HG02678 (cell line): ENCODE measurements at regions not wholly inside any gene's neighbourhood (a gene's known extent, or its start where the extent isn't known, plus 50 kb on each side); places are given as distances from the start of the nearest gene placed in this dataset.
"Not testable (repeated sequence)": the region's sequence is repeated elsewhere in the genome, so short reads cannot be mapped to it uniquely, and the experiment has no call there.

ENCODE experiments used
- ATAC-seq: cut with Tn5 transposase; IDR thresholded peaks from one replicate; pipeline ENCODE4 v1.9.1; 2021; ENCODE audit warnings: mild to moderate bottlenecking, moderate library complexity; ENCODE audit not compliant: unreplicated experiment

DNA sequence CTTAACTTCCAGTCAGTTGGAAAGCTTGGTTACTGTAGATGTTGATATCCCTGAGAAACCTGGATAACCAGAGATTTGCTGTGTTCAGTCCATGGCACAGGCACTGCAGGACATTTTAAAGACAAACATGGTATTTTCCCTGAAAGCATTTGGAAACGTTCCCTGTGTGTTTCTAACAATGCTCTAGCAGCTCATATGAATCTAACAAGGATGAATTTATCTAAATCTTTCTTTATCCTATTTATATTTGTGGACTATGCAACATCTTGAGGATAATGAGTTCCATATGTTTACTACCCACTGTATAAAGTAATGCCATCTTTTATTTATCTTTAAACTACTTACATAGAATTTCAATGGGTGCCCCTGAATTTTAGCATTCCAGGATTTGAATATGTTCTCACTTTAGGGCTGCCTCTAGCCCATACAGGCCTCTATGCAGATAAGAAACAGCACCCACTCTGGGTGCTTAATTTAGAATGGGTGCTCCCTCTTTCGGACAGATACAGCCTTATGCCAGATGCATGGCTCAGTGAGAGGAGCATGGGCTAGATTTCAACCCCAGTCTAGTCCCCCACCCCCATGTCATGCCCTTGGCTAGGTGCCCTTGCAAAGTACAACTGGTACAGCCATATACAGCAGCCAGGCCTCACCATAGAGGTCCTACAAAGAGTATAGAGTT lies 50.6 kb upstream of the NEMP2 start:
- no peak for ATAC-seq

DNA sequence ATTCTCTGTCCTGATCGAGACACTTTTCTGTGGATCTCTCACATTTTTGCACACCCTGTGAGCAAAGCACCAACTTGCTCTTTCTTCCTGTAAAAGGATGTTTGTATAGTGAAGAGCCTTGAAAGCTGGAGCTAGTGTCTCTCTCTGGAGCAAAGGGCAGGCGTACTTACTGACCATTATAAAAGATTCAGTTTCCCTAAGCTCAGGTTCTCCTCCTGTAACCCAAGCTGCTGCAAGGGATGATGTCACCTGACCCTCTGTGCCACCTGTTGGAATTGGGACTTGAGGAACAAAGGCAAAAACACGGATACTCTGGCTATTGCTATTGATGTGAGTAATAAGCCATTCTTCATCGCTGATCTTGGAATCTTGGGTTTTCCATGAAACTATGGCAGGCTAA lies 52.6 kb upstream of the NEMP2 start:
- no peak for ATAC-seq

DNA sequence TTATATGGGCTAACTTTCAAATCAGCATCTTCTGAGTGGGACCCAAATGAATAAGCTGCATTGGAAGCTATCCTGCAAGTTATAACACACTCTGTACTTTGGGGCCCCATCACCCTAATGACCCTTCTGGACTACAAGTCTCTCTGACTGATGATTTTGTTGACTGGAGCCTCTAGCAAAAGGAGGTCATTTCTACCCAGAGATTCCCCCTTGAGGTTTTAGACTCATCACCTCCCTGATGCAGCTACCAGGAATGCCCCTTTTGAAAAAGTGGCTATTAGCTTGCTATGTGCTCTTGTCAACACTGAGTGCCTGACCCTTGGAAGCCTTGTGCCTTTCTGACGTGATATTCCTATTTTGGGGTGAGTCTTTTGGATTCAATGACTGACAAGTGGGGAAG lies 54.5 kb upstream of the NEMP2 start:
- peak; percentile 50 for ATAC-seq

DNA sequence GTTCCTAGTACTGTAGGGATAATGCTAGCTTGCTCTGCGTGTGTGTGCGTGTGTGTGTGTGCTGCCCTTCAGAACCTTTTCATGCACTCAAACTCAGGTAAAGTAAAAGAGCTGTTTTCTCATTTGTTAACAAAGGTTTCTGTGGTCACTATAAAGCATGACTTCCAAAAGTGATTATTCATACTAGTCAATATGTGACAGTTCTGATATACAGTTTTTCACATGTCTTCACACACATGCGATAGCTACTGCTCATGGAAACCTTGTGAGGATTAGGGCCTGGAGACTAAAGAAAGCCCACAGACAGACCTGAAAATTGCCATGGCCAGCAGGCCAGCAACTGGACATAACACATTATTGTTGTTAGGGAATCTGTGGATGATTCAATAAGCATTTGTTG lies 56.9 kb upstream of the NEMP2 start:
- ATAC-seq = no peak

DNA sequence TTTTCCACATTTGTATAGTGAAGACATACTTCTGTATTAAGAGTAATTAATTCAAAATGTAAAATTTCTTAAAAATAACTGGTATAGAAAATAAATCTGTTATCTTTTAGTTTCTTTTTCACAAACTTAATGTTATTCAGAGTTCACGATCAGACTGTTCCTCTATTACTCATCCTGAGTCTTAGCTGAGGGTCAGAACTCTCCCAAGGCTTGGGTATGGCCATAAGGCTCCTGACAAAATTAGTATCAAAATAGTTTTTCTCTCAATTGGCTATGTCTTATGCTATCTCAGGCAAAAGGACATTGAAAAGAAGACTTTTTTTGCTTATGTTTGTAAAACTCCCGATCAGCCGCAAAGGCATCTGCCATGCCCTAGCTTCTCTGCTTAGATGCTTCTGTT lies 56.1 kb upstream of the NAB1 start:
- ATAC-seq = no peak

DNA sequence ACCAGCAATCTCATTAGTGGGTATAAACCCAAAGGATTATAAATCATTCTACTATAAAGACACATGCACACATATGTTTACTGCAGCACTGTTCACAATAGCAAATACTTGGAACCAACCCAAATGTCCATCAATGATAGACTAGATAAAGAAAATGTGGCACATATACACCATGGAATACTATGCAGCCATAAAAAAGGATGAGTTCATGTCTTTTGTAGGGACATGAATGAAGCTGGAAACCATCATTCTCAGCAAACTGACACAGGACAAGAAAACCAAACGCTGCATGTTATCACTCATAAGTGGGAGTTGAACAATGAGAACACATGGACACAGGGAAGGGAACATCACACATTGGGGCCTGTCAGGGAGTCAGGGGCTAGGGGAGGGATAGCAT lies 53.0 kb upstream of the NAB1 start:
- ATAC-seq = not testable (repeated sequence)

DNA sequence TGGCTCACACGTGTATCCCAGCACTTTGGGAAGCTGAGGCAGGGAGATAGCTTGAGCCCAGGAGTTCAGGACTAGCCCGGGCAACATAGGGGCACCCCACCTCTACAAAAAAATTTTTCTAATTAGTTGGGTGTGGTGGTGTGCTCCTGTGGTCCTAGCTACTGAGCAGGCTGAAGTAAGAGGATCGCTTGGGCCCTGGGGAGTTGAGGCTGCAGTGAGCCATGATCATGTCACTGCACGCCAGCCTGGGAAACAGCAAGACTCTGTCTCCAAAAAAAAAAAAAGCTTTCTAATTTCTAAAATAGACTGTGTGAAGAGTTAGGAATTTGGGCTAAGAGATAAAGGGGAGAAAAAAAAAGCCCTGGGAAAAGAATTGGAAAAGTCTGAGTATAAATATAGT lies 51.9 kb upstream of the NAB1 start:
- ATAC-seq = no peak

DNA sequence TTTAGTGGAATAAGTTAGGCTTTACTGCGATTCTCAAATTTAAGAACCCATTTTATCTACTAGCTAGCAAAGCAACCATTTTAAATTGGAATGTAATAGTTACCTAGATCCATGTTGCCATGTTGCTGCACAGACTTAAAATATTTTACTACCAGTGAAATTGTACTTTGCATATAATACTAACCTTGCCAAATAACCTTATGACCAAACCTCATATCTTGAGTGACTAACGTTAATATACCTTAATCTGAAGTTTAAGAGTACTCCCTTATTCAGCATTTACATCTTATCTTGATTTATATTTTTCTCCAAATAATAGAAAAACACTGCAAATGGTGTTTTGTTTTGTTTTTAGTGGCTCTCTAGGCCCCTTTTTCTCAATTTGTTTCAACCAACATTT lies 50.3 kb upstream of the NAB1 start:
- ATAC-seq = no peak

DNA sequence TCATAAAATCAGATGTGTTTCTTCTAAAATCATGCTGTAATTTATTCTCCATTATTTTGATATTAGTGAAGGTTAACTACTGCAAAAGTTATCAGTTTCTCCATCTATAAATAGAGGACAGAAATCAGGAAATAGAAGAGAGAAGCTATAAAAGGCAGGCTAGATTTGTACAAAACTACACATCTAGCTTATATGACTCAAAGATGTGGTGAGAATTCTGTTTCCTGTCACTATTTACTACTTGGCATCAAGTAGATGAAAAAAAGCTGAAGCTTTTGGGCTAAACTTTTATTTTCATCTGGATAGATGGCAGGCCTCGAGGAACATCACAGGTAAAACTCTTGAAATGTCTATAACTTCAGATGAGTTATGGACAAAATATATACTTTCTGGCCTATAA lies 49.8 kb upstream of the NAB1 start:
- ATAC-seq = no peak
